Activated B cell treated with CpG ODN at 0.5 μM for 24 hours (primary cell): ENCODE measurements at regions not wholly inside any gene's neighbourhood (a gene's known extent, or its start where the extent isn't known, plus 50 kb on each side); places are given as distances from the start of the nearest gene placed in this dataset.

ENCODE experiments used
- ATAC-seq: fragments of 200-7000 bp; cut with Tn5 transposase; one replicate; pipeline ENCODE4 v1.10.0; 2021; ENCODE audit warnings: low read depth, mild to moderate bottlenecking, moderate library complexity
- CTCF ChIA-PET: fragments of 350-600 bp; sonication (Branson Sonifier 250); formaldehyde crosslinking; loops from one replicate; lab custom pipeline; 2021; ENCODE audit warnings: antibody characterized with exemption; lab: Charles Lee
- POLR2A ChIA-PET: fragments of 350-600 bp; sonication (Branson Sonifier 250); formaldehyde crosslinking; loops from one replicate; lab custom pipeline; 2021; ENCODE audit warnings: antibody characterized with exemption; lab: Charles Lee
- DNase-seq: peaks from one replicate; pipeline ENCODE4 v3.0.0; 2022
- H3K27ac Mint-ChIP-seq: one replicate; pipeline ENCODE4 v1.8.0; 2020; ENCODE audit warnings: mixed read lengths
- H3K27me3 Mint-ChIP-seq: one replicate; pipeline ENCODE4 v1.8.0; 2021; ENCODE audit warnings: mixed read lengths
- H3K36me3 Mint-ChIP-seq: one replicate; pipeline ENCODE4 v1.8.0; 2021; ENCODE audit warnings: low read depth, mixed read lengths
- H3K4me1 Mint-ChIP-seq: one replicate; pipeline ENCODE4 v1.8.0; 2021; ENCODE audit warnings: mixed read lengths
- H3K4me3 Mint-ChIP-seq: one replicate; pipeline ENCODE4 v1.8.0; 2020; ENCODE audit warnings: mild to moderate bottlenecking, mixed read lengths
- H3K9me3 Mint-ChIP-seq: one replicate; pipeline ENCODE4 v1.8.0; 2020; ENCODE audit warnings: mixed read lengths
- intact Hi-C: fragments of 100-400 bp; cut with micrococcal nuclease; formaldehyde crosslinking; loops from one replicate; pipeline ENCODE4 v1.15.1; 2024
- TF ChIP-seq, protein P1 (sequence below): fragments of 200-600 bp; IDR thresholded peaks from one replicate; pipeline ENCODE4 v1.8.0; 2022; ENCODE audit warnings: antibody characterized with exemption, mild to moderate bottlenecking

- intact Hi-C loops, result no loop called here
- DNase-seq (no peak), ATAC-seq (no peak)
- no peaks in the 10 kb centered on the region for H3K9me3 Mint-ChIP-seq
- peaks cover 33% of the 10 kb centered on the region for H3K27me3 Mint-ChIP-seq
- H3K36me3 Mint-ChIP-seq, result no peaks in the 10 kb centered on the region
- no peak overlapping the region for H3K4me3 Mint-ChIP-seq
- H3K27ac Mint-ChIP-seq, result no peak overlapping the region
- no peaks in the 10 kb centered on the region for H3K4me1 Mint-ChIP-seq
- ChIA-PET CTCF (no interaction called here), POLR2A (no interaction called here)
- TF ChIP-seq, protein P1, sequence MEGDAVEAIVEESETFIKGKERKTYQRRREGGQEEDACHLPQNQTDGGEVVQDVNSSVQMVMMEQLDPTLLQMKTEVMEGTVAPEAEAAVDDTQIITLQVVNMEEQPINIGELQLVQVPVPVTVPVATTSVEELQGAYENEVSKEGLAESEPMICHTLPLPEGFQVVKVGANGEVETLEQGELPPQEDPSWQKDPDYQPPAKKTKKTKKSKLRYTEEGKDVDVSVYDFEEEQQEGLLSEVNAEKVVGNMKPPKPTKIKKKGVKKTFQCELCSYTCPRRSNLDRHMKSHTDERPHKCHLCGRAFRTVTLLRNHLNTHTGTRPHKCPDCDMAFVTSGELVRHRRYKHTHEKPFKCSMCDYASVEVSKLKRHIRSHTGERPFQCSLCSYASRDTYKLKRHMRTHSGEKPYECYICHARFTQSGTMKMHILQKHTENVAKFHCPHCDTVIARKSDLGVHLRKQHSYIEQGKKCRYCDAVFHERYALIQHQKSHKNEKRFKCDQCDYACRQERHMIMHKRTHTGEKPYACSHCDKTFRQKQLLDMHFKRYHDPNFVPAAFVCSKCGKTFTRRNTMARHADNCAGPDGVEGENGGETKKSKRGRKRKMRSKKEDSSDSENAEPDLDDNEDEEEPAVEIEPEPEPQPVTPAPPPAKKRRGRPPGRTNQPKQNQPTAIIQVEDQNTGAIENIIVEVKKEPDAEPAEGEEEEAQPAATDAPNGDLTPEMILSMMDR, result no peak
Measured at GRCh38 chr3:13136426-13136825, 63.2 kb upstream of the IQSEC1 start.

DNA sequence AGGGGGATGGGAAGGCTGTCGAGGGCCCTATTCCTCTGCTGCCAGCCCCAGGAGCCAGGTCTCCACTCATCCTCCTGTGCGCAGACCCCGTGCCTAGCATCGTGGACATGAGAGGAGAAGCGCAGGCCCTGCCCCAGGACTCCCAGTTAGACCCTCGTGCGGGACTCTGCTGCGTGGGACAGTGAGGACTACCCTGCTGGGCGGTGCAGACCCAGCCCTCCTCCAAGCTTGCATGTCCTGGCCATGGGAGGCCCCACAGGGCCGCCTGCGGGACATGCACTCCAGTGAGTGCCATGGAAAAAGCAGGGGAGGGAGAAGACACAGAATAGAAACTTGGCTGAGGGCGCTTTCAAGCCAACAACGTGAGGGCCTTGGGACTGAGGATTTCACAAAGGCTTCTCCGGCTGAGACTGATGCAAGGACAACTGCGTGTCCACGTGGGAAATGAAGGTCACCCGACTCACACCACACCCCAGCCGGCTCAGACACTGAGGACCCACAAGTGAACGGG is 62.6 kb upstream of the IQSEC1 start:
- ChIA-PET CTCF (no interaction called here), POLR2A (no interaction called here)
- TF ChIP-seq, protein P1, result no peak
- ATAC-seq (no peak), DNase-seq (no peak)
- no peaks in the 10 kb centered on the region for H3K9me3 Mint-ChIP-seq
- H3K4me3 Mint-ChIP-seq, result no peak overlapping the region
- H3K36me3 Mint-ChIP-seq, result no peaks in the 10 kb centered on the region
- intact Hi-C loops, result no loop called here
- no peaks in the 10 kb centered on the region for H3K4me1 Mint-ChIP-seq
- H3K27me3 Mint-ChIP-seq, result peaks cover 29% of the 10 kb centered on the region
- H3K27ac Mint-ChIP-seq, result no peak overlapping the region

DNA sequence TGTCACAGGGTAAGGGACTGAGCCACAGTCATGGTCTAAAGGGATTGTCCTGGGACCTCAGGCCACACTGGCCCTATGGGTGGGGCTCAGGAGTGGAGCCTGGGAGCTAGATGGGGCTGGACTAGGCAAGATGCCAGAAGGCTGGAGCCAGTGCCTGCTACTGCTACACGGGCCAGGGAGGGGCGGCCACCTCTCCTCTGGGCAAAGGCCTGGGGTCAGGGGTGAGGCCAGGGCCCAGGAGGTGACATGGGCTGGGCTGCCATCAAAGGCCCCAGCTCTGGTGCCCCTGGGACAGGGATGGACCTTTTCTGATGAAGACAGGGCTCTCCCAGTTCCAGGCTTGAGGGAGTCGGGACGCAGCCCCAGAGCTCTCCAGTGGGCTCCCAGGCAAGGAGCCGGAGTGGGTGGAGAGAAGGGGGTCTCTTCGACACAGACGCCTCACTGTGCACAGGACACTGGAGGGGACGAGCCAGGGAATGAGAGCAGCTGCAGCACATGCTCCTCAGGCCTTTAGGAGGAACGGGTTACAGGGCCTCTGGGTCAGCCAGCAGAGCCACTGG is 62.1 kb upstream of the IQSEC1 start:
- DNase-seq (no peak), ATAC-seq (no peak)
- intact Hi-C loops, result no loop called here
- Mint-ChIP-seq H3K4me3 (no peak overlapping the region), H3K27ac (no peak overlapping the region), H3K36me3 (no peaks in the 10 kb centered on the region), H3K9me3 (no peaks in the 10 kb centered on the region), H3K27me3 (peaks cover 27% of the 10 kb centered on the region), H3K4me1 (no peaks in the 10 kb centered on the region)
- ChIA-PET CTCF (no interaction called here), POLR2A (no interaction called here)
- TF ChIP-seq, protein P1, result no peak

- H3K4me1 Mint-ChIP-seq, result no peaks in the 10 kb centered on the region
- TF ChIP-seq, protein P1, result no peak
- no peak overlapping the region for H3K27ac Mint-ChIP-seq
- H3K9me3 Mint-ChIP-seq, result no peaks in the 10 kb centered on the region
- intact Hi-C loops, result no loop called here
- H3K36me3 Mint-ChIP-seq, result no peaks in the 10 kb centered on the region
- ChIA-PET POLR2A (no interaction called here), CTCF (no interaction called here)
- no peak overlapping the region for H3K4me3 Mint-ChIP-seq
- DNase-seq (no peak), ATAC-seq (no peak)
- peaks cover 22% of the 10 kb centered on the region for H3K27me3 Mint-ChIP-seq
Measured at GRCh38 chr3:13134879-13135206, 61.6 kb upstream of the IQSEC1 start.

DNA sequence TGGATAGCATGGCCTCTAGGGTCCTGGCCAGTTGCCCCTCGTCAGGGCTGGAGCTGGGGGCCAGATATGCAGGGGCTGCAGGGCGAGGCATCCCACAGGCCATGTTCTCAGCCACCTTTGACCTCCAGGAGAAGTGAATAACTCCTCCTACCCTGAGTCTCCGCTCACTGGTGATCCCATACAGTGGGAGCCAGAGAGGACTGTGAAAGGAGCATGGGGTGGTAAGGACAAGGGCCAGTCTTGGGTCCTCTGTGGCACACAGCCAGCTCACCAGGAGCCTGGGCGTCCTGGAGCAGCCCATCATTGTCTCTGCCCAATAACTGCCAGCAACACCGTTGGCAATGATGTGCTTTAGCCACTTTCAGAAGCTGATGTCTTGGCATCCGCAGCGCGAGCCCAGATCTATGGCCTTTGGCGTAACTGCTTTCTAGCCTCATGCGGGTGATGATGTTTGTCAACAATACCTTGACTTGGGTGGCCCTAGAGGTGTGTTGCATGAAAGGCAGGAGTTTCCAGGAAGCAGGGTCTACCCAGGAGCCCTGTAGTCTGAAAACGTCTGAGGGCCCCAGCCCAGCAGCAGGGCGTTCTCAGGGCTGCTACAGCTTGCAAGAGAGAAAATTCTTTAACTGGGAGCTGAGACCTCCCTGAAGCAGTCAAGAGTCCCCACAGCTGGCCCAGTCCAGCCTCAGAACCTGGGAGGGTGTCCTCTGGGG is 61.1 kb upstream of the IQSEC1 start:
- peaks cover 20% of the 10 kb centered on the region for H3K27me3 Mint-ChIP-seq
- CTCF ChIA-PET, result no interaction called here
- no peak for DNase-seq
- H3K36me3 Mint-ChIP-seq, result no peaks in the 10 kb centered on the region
- H3K27ac Mint-ChIP-seq, result no peak overlapping the region
- H3K4me1 Mint-ChIP-seq, result no peaks in the 10 kb centered on the region
- H3K9me3 Mint-ChIP-seq, result no peaks in the 10 kb centered on the region
- TF ChIP-seq, protein P1, result no peak
- POLR2A ChIA-PET, result no interaction called here
- intact Hi-C loops, result no loop called here
- ATAC-seq, result no peak
- no peak overlapping the region for H3K4me3 Mint-ChIP-seq
